GM18861 (cell line): ENCODE measurements at regions not wholly inside any gene's neighbourhood (a gene's known extent, or its start where the extent isn't known, plus 50 kb on each side); places are given as distances from the start of the nearest gene placed in this dataset.

Experiments
- ATAC-seq: cut with Tn5 transposase; IDR thresholded peaks from one replicate; pipeline ENCODE4 v1.9.1; 2021; ENCODE audit not compliant: unreplicated experiment

DNA sequence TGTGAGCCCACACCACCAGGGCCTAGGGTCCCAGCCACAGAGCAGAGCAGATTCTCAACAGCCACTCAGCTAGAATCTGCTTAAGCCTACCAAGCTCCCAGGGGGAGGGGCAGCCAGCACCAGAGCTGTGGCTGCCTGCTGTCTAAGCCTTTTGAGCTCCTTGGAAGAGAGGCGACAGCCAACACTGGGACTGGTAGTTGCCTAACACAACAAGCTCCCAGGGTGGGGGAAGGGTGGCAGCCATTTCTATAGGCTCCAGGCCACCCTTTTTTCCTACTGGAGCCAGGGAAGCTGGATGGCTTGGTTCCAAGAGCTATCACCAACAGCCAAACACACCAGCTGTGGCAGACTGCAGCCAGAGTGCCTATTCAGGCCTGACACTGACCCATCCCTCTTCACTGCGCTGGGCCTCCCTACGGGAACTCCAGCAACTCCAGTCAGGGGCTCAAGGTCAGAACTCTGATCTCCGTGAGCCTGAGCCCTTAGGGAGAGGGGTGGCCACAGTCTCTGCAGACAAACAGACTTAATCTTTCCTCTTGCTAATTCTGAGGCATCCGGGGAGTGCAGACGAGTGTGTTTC is 1824.3 kb upstream of the CELF4 start:
- no peak for ATAC-seq

DNA sequence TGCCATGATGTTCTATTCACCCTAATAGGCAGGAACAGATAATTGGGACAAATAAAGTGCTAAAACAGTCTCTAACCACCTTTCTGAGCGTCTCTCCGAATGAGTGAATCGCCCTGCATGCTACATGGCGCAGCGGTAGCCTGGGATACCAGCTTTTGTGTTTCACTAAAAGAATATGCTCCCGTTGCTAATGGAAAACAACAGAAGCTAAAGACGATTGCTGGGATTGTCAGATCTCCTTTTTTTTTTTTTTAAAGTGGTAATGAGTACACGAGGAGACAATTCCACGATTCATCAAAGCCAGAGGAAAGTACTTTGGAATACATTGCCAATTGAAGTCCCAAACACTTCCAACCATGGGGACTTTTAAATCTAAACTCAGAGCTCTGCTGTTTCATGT is 1815.3 kb upstream of the CELF4 start:
- no peak for ATAC-seq

DNA sequence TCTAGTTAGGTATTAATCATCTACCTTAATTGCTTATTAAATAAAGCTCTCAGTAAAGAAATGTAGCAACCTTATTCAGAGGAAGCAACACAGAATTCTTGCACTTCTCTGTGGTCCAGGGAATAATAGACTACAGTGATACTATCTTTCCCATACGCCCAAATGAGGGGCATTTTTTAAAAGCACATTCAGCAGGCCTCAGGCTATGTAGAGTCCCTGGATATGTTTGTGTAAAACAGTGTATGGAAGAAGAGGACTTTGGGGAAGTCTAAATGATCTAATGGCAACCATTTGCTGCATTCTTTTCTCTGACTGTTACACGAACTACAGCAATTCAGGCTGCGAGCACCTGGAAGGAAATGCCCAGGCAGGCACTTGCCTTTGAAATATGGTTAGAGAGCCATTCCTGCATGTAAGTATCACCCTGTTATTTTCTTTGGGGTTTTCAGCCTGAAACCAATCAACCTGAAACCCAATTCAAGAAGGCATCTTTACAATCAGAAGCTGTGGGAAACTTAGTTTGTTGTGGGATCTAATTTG is 1814.7 kb upstream of the CELF4 start:
- no peak for ATAC-seq

DNA sequence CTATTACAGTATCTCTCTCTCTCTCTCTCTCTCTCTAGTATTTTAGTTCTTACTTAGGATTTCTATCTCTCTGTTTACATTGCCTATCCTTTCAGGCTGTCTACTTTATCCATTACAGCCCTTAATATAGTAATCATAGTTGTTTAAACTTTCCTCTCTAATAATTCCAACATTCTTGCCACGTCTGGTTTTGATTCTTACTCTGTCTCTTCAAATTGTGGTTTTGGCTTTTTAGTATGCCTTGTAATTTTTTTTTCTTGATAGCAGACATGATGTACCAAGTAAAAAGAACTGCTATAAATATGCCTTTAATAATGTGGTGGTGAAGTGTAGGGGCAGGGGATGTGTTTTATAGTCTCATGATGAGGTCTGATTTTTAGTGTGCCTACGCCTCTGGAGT is 1809.5 kb upstream of the CELF4 start:
- no peak for ATAC-seq

DNA sequence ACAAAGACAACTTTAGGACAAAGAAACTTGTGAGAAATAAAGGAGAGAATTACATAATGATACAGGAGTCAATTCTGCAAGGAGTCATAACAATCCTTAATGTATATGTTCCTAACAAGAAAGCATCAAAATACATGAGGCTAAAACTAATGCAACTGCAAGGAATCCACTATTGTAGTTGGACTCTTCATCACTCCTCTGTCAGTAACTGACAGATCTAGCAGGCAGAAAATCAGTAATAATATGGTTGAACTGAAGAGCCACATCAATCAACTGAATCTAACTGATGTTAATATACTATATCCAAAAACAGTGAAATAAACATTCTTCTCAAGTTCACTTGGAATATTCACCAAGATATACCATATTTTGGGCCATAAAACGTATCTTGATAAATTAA is 1806.4 kb upstream of the CELF4 start:
- no peak for ATAC-seq

DNA sequence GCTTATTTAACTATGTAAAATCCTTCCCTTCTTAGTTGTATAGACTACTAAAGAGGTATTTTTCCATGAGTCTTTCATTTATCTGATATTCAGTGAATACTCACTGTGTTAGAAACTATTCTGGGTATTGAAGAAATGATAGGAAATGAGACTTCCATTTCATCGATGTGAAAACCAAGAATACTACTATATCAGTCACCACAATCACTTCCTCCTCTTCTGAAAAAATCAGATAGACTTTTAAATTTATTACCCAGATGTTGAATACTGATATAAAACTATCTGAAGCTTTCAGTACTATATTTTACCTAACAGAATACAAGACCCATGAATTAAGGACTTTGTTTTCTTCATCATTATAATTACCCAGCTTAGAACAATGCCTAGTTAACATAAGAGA is 1801.1 kb upstream of the CELF4 start:
- no peak for ATAC-seq

DNA sequence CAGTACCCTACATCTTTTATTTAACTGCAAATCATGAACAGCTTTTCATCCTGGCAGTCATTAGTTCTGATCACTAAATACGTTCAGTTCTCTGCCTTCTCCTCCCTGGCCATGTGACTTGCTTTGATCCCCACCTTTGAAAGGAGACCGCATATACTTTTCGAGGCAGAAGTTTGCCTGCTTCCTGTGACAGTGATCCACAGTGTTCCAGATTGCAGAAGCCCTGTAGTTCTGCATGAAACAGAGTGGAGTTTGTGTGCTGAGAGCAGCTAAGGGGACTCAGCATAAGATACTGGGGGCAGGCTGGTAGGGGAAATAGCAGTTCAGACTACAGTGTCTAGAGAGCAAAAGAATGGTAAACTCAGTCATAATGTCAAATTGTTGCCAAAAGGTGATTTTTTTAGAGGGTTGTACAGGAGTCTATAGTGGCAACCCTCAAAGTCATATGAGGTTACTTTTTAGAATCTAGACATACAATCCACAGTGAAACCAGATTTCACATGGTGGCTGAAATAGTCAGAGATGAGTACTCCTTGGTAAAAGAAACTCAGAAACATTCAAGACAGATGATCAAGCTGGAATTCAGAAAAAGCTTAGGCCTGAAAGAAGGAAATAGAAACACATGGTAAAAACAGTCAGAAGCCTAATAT is 1800.4 kb upstream of the CELF4 start:
- no peak for ATAC-seq

DNA sequence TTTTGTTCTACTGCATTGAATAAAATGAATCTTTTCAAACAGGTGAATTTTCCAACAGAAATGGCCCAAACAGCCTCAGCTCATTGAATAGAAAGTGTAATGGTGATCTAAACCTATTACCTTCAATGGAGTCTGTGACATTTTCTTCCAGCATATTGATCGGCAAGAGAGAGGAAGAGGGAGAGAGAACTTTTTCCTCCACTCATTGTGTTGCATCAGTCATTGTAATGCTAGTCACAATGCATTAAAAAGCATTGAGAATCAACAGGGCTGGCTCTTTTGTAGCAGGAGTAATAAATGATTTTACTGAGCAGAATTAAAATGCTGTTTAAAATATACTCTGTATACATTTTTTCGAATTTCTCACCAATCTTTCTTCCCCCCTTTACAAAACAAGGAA is 1794.5 kb upstream of the CELF4 start:
- no peak for ATAC-seq

DNA sequence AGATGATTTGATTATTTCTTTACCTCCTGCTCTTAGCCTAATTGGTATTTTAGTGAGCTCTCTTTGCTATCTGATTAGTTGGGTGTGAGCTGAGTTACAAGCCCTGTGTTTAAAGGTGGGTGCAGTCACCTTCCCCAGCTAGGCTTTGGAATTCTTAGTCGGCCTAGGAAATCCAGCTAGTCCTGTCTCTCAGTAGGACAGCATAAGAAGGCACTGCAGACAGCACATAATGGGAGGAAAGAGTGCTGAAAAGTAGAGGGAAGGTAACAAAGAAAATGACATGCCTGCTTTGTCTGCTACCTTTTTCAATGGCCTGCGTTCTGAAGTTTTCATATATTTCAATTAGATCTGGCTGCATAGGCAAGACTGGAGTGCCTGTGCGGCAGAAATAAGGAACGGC is 1794.0 kb upstream of the CELF4 start:
- ATAC-seq = no peak

DNA sequence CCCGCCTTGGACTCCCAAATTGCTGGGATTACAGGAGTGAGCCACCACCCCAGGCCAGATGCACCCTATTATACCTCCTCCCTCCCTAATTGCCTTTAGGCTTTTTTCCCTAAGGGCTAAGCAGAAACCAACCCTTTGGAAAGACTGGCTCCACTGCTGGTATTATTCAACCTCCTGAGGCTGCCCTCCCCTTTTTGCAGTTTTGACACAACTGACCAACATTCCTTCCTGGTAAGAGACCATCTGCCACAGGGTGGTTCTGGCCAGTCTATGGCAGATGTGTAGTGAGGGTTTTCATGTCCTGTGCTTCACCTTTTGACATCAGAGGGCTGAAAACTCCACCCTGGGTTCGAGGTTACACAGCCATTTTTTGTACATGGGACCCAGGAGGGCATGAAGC is 1785.3 kb upstream of the CELF4 start:
- ATAC-seq = no peak

DNA sequence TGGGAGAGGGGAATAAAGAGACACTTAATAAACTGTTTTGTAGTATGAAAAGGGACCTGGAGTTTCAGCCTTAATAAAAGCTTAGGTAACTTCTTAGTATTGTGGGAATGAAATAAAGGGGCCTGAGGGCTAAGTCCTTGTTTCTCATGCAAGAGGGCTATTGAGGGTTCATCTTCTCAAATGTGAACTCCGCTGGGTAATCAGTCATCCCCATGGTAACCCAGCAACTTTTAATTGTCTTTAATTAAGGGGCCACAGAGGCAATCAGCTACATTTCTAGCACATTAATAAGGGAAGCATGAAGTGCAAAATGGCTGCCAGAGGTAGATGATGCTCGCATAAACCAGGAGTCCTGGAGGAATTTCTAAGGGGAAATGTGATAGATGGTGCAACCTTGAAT is 1784.2 kb upstream of the CELF4 start:
- ATAC-seq = no peak

DNA sequence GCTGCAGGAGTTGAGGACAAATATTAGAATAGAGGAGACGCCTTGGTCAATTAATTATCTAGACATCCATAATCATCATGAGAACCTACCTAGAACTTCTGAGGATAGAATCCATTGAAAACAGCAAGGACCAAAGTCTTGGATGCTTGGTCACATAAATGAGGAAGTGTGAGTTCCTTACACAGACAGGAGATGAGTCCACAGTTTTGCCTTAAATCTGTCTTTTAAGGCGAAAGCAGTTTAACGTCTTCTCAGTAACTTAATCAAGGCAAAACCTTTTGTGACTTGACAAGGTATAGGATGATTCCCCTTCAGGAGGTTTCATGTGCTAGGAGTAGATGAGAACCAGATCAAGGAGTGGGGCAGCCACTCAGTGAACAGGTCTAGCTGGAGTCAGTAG is 1783.2 kb upstream of the CELF4 start:
- no peak for ATAC-seq

DNA sequence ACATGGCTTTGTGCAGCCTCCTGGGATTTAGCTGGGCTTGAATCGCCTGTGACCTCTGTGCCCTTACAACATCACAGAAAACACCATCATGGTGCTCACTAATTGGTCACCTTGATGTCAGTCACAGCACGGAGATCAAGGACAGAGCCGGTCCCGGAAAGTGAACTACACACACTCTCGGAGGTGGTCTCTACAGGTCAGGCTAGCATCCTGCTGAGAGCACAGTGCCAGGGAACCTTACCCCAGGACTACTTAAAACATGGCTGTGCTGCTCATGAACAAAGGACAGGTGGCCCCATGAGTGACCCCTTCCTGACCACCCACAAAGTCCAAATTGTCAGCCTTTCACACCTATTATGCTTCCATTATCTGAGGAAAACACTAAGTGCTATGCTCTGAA is 1782.1 kb upstream of the CELF4 start:
- ATAC-seq = no peak

DNA sequence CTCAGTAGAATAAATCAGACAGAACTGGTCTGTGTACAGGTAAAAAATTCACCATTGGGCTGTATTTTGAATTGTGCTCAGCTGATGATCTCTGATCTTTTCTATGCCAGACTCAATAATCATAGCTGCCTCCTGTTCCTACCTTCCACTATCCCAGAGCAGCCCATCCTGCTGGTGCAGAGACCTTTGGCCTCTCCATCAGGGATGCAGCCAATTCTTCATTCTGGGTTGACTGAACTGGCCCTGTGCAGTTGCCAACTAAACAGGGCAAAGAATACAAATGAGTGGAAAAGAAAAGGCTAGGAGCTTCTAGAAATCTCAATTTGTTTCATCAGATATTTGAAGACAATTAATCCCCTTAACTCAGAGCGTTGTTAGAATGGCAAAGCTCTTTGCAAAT is 1781.3 kb upstream of the CELF4 start:
- ATAC-seq = no peak

DNA sequence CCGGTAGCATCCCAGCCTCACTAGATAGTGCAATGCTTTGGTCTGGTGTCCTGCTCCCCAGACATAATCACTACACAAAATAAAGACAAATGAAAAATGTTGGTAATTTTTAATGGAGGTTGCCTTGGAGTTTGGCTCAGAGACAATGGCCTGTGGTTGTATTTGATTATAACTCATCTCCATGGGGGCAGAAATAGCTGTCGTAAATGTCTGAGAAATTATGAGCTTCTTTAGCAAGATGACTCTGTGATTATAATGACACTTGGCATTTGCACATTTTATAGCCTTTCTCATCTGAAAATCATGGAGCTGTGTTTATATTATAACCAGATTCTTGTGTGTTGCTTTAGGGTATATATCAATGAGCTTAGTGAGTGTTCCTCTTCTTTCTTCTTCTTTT is 1779.7 kb upstream of the CELF4 start:
- ATAC-seq = no peak

DNA sequence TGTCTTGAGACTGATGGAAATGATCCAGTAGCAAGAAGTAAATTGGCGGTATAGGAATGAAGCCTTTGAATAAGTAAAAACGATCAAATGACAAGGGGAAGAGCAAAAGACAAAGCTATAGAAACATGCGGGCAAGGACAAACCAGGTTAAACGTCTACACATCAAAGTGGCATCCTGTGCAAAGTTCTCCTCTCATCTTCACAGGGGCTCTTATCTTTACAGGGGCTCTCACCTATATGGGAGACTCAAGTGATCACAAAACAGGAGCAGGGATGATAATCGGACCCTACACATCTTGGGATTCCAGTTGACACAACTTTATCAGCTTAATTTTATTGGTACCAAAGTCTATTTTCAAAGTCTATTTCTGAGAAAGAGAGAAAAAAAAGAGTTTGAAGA is 1778.9 kb upstream of the CELF4 start:
- no peak for ATAC-seq

DNA sequence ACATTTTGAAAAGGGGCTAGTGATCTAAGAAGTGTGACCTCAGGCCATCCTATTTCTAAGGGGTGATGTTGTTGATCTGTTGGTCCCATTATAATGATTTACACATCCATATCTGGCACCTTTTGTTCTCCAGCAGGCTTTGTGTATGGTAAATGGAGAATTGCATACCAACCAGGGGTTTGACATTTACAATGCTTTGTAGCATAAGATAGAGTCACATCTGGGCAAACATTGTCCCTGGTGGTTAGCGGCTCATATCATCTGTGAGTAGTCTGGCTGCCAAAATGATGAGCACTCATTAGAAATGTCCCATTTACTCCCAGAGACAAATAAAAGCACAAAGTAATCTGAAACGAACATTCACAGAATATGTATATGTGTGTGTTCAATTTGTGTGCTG is 1775.5 kb upstream of the CELF4 start:
- no peak for ATAC-seq

DNA sequence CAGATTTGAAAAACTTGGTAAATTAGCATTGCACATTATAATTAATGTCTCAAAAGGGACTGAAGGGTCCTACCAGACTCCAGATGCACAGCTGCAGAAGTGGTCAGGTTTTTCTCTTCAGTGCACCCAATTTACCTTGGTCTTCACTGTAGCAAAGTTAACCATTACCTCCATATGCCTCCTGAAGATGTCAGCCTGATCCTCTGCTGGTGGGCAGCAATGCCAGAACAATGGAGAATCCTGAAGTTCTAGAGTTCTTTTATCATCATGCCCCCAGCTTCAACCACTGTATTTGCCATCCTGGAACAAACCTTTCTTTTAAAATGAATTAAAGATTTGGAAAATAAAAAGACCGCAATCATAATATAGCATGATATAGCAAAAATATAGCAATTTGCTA is 1774.8 kb upstream of the CELF4 start:
- ATAC-seq = no peak

DNA sequence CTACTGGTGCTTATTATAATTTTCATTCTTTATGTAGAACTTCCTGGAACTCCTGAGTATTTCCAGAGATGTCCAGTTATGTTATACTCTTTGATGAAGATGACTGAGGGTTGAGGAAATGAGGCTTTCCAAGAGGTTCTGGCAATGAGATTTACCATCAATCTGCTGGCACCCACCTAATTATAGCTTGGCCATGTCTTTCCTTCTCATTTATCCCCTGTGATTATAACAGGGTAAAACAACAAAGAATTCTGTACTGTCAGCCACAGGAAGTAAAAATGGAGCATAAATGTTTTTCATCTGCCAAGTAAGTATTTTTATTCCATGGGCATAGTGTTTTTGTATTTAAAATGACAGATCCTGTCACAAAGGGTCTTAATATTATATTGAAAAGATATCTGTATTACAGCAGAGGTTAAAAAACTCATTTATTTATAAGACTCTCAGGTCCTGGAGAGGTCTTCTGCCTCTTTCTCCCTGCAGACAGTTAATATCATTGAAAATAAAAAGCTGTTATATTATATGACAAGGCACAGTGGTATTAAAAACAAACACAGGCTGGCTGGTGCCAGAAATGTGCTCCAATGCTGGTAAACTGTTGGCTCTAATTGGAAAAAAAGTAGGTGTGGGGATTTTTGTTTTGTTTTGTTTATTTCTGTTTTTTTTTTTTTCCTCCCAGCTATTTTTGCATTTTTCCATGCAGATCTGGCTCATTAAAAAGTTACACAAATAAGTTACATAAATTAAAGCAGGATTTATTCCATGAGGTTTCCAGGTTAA is 1764.1 kb upstream of the CELF4 start:
- ATAC-seq = no peak

DNA sequence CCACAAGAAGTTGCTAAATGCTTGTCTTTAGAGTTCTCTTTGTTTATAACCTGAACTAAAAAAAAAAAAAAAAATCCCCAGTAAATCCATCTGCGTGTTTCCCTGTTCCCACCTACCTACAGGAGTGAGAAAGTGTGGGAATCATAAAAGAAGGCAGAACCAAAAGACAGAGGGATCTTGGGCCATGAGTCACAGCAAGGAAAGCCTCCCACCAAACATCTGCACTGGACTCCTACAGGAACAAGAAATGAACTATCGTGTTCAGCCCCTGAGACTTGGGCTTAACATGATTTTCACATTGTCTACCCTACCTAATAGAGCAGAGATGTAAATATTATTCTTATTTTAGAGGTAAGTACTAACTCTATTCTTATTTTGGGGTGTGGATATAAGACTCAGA is 1761.2 kb upstream of the CELF4 start:
- ATAC-seq = no peak

DNA sequence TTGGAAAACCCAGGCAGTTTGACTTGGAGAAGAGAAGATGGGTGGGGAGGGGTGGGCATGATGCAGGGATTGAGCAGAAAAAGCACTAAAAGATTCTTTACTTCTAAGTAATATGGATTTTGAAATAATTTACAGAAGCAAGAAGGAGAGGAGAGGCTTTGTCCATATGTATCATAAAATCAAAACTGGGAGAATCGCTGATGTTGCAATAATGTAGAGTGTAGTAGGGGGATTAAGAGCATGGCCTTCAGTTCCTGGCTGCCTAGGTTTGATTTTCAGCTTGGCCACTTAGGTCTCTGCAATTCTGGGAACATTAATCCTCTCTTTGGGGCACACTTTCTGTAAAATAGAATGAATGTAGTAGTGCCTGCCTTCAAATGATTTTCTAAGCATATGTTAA is 1760.4 kb upstream of the CELF4 start:
- ATAC-seq = no peak

DNA sequence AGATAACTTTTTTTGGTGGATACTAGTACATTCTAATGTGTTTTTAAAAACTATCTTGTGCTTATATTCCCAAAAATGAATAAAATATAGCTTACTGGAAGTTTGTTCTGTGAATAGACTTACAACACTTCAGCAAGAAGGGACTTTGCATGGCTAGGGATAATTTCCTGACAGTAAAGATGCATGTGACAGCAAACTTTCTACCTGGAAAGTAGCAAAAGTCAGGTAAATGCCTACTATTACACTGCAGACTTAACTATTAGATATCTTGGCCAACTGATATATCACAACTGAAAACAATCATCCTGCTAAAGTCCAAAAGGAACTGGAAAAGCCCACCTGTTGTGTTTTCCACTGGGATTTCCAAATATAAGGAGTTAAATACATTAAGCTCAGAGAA is 1753.5 kb upstream of the CELF4 start:
- no peak for ATAC-seq
